ENCODE measurements at regions not wholly inside any gene's neighbourhood (a gene's known extent, or its start where the extent isn't known, plus 50 kb on each side); places are given as distances from the start of the nearest gene placed in this dataset.

DNA sequence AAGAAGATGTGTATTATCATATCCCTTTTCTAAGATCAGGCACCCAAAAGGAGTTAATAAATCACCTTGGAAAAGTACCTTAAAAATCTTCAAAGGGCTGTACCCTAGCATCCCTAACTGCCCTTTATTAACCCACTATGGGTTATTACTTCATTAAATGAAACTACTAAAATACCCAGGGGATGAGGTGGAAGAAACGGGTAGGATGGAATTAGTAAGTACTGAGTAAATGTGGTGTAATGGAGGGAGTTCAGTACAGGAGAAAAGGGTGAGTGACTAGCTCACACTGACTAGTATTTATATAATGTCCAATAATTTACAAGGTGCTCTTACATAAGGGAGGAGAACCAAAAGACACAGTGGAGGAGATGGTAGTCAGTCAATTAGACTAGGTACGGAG is 51.0 kb upstream of the RASGEF1B start:
- no peak for DNase-seq (ENCODE audit: low read depth in 4 of 4, low spot score in 1 of 4)

DNA sequence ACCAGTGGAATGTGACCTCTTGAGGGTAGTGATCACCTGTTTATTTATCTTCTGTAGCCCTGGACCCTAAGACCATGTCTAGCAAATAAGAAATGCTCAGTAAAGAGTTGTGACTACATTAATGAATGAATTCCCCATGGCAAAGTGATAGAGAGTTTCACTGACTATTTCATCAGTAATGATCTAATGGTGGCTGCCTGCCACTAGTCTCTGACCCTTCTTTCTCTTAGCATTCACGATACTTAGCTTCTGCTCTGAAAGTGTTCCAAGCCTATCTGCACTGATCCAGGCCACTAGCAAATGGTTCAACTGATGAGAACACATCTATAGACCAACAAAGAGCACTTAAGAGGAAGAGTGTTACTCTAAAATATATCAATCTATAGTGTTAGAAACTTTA is 50.0 kb upstream of the RASGEF1B start:
- DNase-seq (ENCODE audit: low read depth in 4 of 4, low spot score in 1 of 4), result no peak
